ENCODE measurements at regions not wholly inside any gene's neighbourhood (a gene's known extent, or its start where the extent isn't known, plus 50 kb on each side); places are given as distances from the start of the nearest gene placed in this dataset.

DNA sequence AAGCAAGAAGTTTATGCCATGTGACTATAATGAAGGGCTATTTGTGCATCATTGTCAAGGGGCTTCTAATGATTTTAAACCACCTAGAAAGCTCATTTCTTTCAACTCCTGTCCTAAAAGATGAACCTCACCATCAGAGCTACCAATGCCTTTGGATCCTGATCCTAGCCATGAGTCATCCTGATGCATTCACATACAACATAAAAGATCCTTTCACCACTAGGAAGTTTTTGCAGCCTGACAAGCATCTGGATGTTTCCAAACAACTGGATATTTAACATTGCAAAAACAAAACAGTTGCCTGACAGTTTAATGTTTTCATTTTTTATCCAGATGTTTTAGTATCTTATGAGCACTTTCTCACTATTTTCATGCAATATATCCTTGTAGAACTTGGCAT lies 425.3 kb downstream of the MBD2 start:
- no peak for DNase-seq
- TF ChIP-seq, protein P1, sequence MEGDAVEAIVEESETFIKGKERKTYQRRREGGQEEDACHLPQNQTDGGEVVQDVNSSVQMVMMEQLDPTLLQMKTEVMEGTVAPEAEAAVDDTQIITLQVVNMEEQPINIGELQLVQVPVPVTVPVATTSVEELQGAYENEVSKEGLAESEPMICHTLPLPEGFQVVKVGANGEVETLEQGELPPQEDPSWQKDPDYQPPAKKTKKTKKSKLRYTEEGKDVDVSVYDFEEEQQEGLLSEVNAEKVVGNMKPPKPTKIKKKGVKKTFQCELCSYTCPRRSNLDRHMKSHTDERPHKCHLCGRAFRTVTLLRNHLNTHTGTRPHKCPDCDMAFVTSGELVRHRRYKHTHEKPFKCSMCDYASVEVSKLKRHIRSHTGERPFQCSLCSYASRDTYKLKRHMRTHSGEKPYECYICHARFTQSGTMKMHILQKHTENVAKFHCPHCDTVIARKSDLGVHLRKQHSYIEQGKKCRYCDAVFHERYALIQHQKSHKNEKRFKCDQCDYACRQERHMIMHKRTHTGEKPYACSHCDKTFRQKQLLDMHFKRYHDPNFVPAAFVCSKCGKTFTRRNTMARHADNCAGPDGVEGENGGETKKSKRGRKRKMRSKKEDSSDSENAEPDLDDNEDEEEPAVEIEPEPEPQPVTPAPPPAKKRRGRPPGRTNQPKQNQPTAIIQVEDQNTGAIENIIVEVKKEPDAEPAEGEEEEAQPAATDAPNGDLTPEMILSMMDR (IDR thresholded peaks at IDR 0.05; ENCODE audit: low read depth, low read length) = no peak
- peaks cover 50% of the 10 kb centered on the region for H3K27me3 ChIP-seq (ENCODE audit: insufficient read depth, low read depth, severe bottlenecking)
- no peak overlapping the region for H3K27ac ChIP-seq
- no peaks in the 10 kb centered on the region for H3K9me3 ChIP-seq (ENCODE audit: severe bottlenecking)
- no peaks in the 10 kb centered on the region for H3K36me3 ChIP-seq
- no peak overlapping the region for H3K4me3 ChIP-seq (ENCODE audit: low read depth, low read length)

DNA sequence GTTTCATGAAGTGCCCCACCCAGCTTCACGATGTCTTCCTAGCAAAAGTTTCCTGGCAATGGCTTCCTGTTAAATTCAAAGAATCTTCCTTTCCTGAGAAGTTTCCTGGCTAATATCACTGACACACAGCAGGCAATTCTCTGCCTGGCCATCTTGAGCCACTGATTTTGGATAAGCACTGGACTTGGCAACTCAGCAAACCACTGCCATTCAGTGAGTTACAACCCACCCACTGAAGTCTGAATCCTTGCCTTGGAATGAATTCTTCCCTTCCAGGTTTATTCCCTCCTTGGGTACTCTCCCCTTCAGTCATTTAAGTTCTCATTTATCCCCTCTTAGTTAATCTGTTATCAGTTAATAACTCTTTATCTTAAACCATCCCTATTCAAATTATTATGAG lies 426.0 kb downstream of the MBD2 start:
- H3K36me3 ChIP-seq = no peaks in the 10 kb centered on the region
- no peaks in the 10 kb centered on the region for H3K9me3 ChIP-seq (ENCODE audit: severe bottlenecking)
- no peak for DNase-seq
- H3K4me3 ChIP-seq (ENCODE audit: low read depth, low read length) = no peak overlapping the region
- TF ChIP-seq, protein P1 (IDR thresholded peaks at IDR 0.05; ENCODE audit: low read depth, low read length) = no peak
- no peak overlapping the region for H3K27ac ChIP-seq
- peaks cover 54% of the 10 kb centered on the region for H3K27me3 ChIP-seq (ENCODE audit: insufficient read depth, low read depth, severe bottlenecking)

DNA sequence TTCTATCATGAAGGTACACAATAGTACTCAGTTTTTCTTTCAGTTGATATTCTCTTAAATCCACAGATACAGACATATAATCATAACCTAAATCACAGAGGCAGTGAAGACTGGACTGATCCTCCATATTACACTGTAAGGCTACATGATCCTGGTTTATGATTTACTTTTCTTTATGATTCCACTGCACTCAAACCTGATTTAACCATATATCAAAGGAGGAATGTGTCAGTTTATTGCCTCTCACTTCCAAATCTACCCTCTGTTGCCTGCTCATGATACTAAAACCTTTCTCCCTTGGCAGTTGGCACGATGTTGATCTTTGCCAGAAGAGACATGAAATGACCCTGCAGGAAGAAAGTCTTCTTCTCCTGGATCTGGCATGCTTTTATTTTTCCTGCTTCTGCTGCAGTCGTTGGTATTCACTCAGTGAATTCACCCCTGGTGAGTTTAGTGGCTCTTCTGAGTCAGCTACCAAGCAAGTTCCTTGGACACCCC lies 426.4 kb downstream of the MBD2 start:
- TF ChIP-seq, protein P1 (IDR thresholded peaks at IDR 0.05; ENCODE audit: low read depth, low read length) = no peak
- Histone ChIP-seq H3K36me3 (no peaks in the 10 kb centered on the region), H3K9me3 (ENCODE audit: severe bottlenecking) (no peaks in the 10 kb centered on the region), H3K27me3 (ENCODE audit: insufficient read depth, low read depth, severe bottlenecking) (peaks cover 55% of the 10 kb centered on the region), H3K4me3 (ENCODE audit: low read depth, low read length) (no peak overlapping the region), H3K27ac (no peak overlapping the region)
- DNase-seq = no peak

DNA sequence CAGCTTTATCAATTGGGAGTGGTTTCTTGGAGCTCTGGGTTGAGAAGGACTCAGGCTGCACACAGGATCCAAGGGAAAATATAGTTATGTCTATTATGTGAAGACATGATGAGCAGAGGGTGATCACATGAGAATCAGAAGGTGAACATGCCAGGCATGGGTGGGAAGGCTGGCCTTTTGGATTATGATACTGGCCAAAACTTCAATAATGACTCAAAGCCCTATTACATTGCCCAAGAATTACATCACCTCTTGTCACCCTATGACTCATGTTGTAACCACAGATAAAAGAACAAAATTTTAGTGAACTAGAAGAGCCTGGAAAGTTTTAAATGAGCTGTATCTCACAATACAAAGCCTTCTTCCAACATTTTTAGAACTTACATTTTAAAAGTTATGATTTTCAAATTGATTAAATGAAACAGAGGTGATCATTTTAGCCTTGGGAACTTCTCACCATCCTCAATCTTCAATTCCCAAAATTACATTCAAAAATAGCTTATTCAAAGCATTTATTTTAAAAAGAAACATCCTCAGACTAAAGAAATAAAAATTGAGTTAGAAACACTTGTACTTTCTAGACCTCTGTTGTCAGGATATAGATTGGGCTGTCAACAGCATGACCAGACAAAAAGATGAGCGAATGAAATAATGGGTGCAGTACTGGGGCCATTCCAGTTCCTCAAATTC lies 428.3 kb downstream of the MBD2 start:
- TF ChIP-seq, protein P1 (IDR thresholded peaks at IDR 0.05; ENCODE audit: low read depth, low read length) = no peak
- Histone ChIP-seq H3K27me3 (ENCODE audit: insufficient read depth, low read depth, severe bottlenecking) (peaks cover 68% of the 10 kb centered on the region), H3K4me3 (ENCODE audit: low read depth, low read length) (no peak overlapping the region), H3K9me3 (ENCODE audit: severe bottlenecking) (no peaks in the 10 kb centered on the region), H3K36me3 (no peaks in the 10 kb centered on the region), H3K27ac (no peak overlapping the region)
- no peak for DNase-seq

DNA sequence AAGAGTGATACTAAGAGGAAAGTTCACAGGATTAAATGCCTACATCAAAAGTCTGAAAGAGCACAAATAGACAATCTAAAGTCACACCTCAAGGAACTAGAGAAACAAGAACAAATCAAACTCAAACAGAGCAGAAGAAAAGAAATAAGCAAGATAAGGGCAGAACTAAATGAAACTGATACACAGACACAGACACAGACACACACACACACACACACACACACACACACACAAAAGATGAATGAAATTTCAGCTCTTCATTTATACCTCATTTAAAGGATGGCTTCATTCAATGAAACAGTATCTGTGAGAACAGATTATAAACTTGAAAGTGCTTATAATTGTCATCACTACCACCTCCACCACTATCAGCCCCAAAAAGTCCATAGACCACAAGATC lies 428.9 kb downstream of the MBD2 start:
- Histone ChIP-seq H3K36me3 (no peaks in the 10 kb centered on the region), H3K9me3 (ENCODE audit: severe bottlenecking) (no peaks in the 10 kb centered on the region), H3K27ac (no peak overlapping the region), H3K4me3 (ENCODE audit: low read depth, low read length) (no peak overlapping the region), H3K27me3 (ENCODE audit: insufficient read depth, low read depth, severe bottlenecking) (peaks cover 71% of the 10 kb centered on the region)
- no peak for DNase-seq
- TF ChIP-seq, protein P1 (IDR thresholded peaks at IDR 0.05; ENCODE audit: low read depth, low read length) = no peak

DNA sequence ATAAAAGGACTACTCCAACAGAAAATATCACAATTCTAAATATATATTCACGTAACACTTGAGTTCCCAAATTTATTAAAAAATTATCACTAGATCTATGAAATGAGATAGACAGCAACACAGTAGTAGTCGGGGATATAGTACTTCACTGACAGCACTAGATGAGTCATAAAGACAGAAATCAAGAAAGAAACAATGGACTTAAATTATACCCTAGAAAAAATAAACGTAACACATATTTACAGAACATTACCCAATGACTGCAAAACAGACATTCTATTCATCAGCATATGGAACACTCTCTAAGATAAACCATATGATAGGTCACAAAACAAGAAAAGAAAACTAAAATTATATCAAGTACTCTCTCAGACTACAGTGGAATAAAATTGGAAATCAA lies 429.4 kb downstream of the MBD2 start:
- H3K9me3 ChIP-seq (ENCODE audit: severe bottlenecking) = no peaks in the 10 kb centered on the region
- no peak for DNase-seq
- TF ChIP-seq, protein P1 (IDR thresholded peaks at IDR 0.05; ENCODE audit: low read depth, low read length) = no peak

More for the DNA sequence above, 429.4 kb downstream of the MBD2 start:
- Histone ChIP-seq H3K4me3 (ENCODE audit: low read depth, low read length) (no peak overlapping the region), H3K27me3 (ENCODE audit: insufficient read depth, low read depth, severe bottlenecking) (peaks cover 71% of the 10 kb centered on the region), H3K27ac (no peak overlapping the region), H3K36me3 (no peaks in the 10 kb centered on the region)

Measured in WERI-Rb-1 (cell line).